Parathyroid adenoma (tissue), 2 donors: ENCODE measurements at regions not wholly inside any gene's neighbourhood (a gene's known extent, or its start where the extent isn't known, plus 50 kb on each side); places are given as distances from the start of the nearest gene placed in this dataset.

Experiments used
- H2AFZ ChIP-seq: fragments of 300-600 bp; sonication (generic); one replicate; pipeline ENCODE4 v1.7.0; 2017; ENCODE audit warnings: antibody characterized with exemption, mild to moderate bottlenecking
- H3K27ac ChIP-seq: fragments of 300-600 bp; sonication (generic); one replicate; pipeline ENCODE4 v1.7.0; 2017
- H3K27me3 ChIP-seq: fragments of 300-600 bp; sonication (generic); one replicate; pipeline ENCODE4 v1.7.0; 2017; ENCODE audit warnings: low read length; ENCODE audit not compliant: control insufficient read depth, insufficient read depth
- H3K36me3 ChIP-seq: fragments of 300-600 bp; sonication (generic); one replicate; pipeline ENCODE4 v1.7.0; 2017; ENCODE audit warnings: low read length; ENCODE audit not compliant: control insufficient read depth, insufficient read depth
- H3K4me1 ChIP-seq: fragments of 300-600 bp; sonication (generic); one replicate; pipeline ENCODE4 v1.7.0; 2017; ENCODE audit warnings: control low read depth
- H3K4me2 ChIP-seq: fragments of 300-600 bp; sonication (generic); one replicate; pipeline ENCODE4 v1.7.0; 2017; ENCODE audit warnings: low read length
- H3K4me3 ChIP-seq: fragments of 300-600 bp; sonication (generic); one replicate; pipeline ENCODE4 v1.7.0; 2017; ENCODE audit warnings: low read depth, low read length
- H3K79me2 ChIP-seq: fragments of 300-600 bp; sonication (generic); one replicate; pipeline ENCODE4 v1.7.0; 2017; ENCODE audit warnings: control low read depth
- H3K9ac ChIP-seq: fragments of 300-600 bp; sonication (generic); one replicate; pipeline ENCODE4 v1.7.0; 2017; ENCODE audit warnings: mild to moderate bottlenecking
- H3K9me3 ChIP-seq: fragments of 300-600 bp; sonication (generic); one replicate; pipeline ENCODE4 v1.7.0; 2017; ENCODE audit warnings: low read length; ENCODE audit not compliant: control insufficient read depth
- TF ChIP-seq, protein P1 (sequence below): fragments of 300-600 bp; sonication (generic); IDR thresholded peaks from one replicate; pipeline ENCODE4 v1.7.0; 2017; ENCODE audit warnings: antibody characterized with exemption, mild to moderate bottlenecking
- donor health status: primary hyperparathyroidism.

DNA sequence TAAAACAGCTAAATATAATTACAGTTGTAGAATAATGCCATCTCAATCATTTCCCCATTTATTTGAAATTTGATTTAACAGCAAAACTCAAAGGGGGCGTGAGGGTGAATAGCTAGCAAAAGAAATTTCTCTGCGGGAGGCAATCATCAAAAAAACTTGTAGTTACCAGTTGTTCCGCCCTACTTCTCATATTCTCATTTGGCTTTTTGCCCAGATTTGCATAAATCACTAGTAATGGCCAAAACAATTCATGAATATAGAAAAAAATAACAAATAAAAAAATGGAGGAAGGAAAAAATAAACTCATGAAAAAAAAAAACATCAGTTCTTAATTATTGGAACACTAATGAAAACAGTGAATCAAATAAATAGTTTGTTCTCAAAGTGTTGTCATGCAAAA lies 722.6 kb upstream of the KIF2B start:
- Histone ChIP-seq H3K4me2 (no peak overlapping the region), H3K27me3 (no peaks in the 10 kb centered on the region), H3K27ac (no peak overlapping the region), H3K4me1 (no peaks in the 10 kb centered on the region), H3K79me2 (no peaks in the 10 kb centered on the region), H3K36me3 (no peaks in the 10 kb centered on the region), H3K9ac (no peak overlapping the region), H2AFZ (no peak overlapping the region), H3K9me3 (no peaks in the 10 kb centered on the region), H3K4me3 (no peak overlapping the region)
- TF ChIP-seq, protein P1, sequence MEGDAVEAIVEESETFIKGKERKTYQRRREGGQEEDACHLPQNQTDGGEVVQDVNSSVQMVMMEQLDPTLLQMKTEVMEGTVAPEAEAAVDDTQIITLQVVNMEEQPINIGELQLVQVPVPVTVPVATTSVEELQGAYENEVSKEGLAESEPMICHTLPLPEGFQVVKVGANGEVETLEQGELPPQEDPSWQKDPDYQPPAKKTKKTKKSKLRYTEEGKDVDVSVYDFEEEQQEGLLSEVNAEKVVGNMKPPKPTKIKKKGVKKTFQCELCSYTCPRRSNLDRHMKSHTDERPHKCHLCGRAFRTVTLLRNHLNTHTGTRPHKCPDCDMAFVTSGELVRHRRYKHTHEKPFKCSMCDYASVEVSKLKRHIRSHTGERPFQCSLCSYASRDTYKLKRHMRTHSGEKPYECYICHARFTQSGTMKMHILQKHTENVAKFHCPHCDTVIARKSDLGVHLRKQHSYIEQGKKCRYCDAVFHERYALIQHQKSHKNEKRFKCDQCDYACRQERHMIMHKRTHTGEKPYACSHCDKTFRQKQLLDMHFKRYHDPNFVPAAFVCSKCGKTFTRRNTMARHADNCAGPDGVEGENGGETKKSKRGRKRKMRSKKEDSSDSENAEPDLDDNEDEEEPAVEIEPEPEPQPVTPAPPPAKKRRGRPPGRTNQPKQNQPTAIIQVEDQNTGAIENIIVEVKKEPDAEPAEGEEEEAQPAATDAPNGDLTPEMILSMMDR: no peak

DNA sequence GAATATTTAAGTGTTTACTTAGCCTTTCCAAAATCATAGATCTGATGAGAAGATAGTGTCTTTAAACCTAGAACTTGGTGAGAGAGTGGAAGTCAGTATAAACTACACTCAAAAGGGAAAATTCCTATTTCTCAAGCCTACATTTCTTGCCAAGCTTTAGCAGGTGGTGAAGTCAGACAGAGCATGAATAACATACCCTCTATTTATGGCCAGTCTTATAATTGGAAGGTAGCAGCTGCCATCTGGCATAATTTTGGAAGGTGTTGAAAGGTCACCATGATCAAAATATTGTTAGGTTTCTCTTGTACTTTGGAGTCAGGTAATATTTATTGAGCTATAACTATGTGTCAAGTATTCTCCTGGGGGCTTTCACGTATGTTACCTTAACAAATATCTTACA lies 729.3 kb upstream of the KIF2B start:
- Histone ChIP-seq H3K9ac (no peak overlapping the region), H3K4me1 (no peaks in the 10 kb centered on the region), H3K4me3 (no peak overlapping the region), H3K79me2 (no peaks in the 10 kb centered on the region), H3K4me2 (no peak overlapping the region), H3K27ac (no peak overlapping the region), H3K27me3 (no peaks in the 10 kb centered on the region), H3K9me3 (no peaks in the 10 kb centered on the region), H3K36me3 (no peaks in the 10 kb centered on the region), H2AFZ (no peak overlapping the region)
- TF ChIP-seq, protein P1: no peak

DNA sequence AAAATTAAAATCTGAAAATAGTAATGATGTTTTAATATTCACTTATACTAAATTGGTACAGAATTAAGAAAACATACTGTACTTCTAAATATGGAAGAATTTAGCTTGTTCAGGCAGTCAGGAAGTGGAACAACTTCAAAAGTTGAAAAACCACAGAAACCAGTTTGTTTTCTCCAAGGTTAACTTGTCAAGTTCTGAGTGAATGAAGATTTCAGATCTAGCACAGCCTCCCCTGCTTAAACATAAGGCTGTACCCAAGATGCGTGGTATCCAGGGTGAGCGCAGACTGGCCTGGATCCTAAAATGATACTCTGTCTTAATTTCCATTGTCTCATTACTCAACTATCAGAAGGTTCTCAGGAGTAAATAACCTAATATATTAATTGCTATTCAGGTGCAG lies 730.7 kb upstream of the KIF2B start:
- Histone ChIP-seq H3K79me2 (no peaks in the 10 kb centered on the region), H3K4me1 (no peaks in the 10 kb centered on the region)
- TF ChIP-seq, protein P1: no peak

DNA sequence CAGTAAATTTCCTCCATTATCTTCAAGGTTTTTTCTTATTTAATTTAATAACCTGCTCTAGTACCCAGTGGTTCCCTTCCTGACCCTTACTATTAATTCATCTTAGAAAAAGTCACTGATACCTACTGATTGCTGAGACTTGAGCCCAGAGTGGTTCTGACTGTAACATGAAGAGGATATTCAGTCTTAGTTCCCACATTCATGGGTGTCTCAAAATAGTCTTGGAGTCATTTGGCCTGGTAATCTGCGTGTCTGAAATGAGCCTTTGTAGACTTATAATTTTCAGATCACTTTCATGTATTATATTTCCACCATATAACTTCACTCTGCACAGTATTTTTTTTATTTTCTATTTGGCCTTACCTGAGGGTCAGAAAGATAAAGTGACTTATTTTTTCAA lies 732.0 kb upstream of the KIF2B start:
- Histone ChIP-seq H3K9ac (no peak overlapping the region), H3K4me3 (no peak overlapping the region), H3K79me2 (no peaks in the 10 kb centered on the region), H3K4me2 (no peak overlapping the region), H3K27ac (no peak overlapping the region), H3K27me3 (no peaks in the 10 kb centered on the region), H3K4me1 (no peaks in the 10 kb centered on the region), H2AFZ (no peak overlapping the region), H3K9me3 (no peaks in the 10 kb centered on the region), H3K36me3 (no peaks in the 10 kb centered on the region)
- TF ChIP-seq, protein P1: no peak

More for the DNA sequence above, 730.7 kb upstream of the KIF2B start:
- no peak overlapping the region for H3K4me2 ChIP-seq
- H3K27ac ChIP-seq: no peak overlapping the region
- H3K27me3 ChIP-seq: no peaks in the 10 kb centered on the region
- no peak overlapping the region for H3K4me3 ChIP-seq
- no peaks in the 10 kb centered on the region for H3K36me3 ChIP-seq
- no peaks in the 10 kb centered on the region for H3K9me3 ChIP-seq
- no peak overlapping the region for H2AFZ ChIP-seq
- no peak overlapping the region for H3K9ac ChIP-seq

DNA sequence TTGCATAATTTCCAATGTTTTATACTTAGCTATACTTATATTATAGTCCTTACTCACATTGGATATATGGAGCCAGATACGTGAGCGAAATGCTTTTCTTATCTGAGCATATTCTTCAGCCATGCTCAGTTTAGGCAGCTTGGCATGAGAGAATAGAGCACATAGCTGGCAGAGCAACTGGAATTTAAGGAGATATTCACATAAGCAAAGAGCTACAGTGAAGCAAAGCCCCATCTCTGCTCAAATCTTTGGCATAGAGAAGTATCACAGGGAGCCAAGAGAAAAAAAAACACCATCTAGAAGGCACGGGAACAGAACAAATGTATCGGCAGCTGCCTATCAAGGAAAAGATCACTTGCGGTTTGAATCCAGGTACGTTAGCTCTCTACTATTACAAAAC lies 734.2 kb upstream of the KIF2B start:
- H3K4me3 ChIP-seq: no peak overlapping the region
- H3K4me2 ChIP-seq: no peak overlapping the region
- H2AFZ ChIP-seq: no peak overlapping the region
- no peaks in the 10 kb centered on the region for H3K4me1 ChIP-seq
- H3K9me3 ChIP-seq: no peaks in the 10 kb centered on the region
- no peaks in the 10 kb centered on the region for H3K36me3 ChIP-seq
- no peaks in the 10 kb centered on the region for H3K27me3 ChIP-seq
- no peaks in the 10 kb centered on the region for H3K79me2 ChIP-seq
- H3K9ac ChIP-seq: no peak overlapping the region
- H3K27ac ChIP-seq: no peak overlapping the region
- TF ChIP-seq, protein P1: no peak
